Activated CD8-positive, alpha-beta memory T cell treated with anti-CD3 and anti-CD28 coated beads for 48 hours (primary cell): ENCODE measurements at regions not wholly inside any gene's neighbourhood (a gene's known extent, or its start where the extent isn't known, plus 50 kb on each side); places are given as distances from the start of the nearest gene placed in this dataset.

Experiments
- DNase-seq, 3 experiments: peaks; one replicate each; pipeline ENCODE4 v3.0.0-alpha.2; 2020; ENCODE audit warnings: low read depth in 2 of 3, low spot score in 2 of 3

DNA sequence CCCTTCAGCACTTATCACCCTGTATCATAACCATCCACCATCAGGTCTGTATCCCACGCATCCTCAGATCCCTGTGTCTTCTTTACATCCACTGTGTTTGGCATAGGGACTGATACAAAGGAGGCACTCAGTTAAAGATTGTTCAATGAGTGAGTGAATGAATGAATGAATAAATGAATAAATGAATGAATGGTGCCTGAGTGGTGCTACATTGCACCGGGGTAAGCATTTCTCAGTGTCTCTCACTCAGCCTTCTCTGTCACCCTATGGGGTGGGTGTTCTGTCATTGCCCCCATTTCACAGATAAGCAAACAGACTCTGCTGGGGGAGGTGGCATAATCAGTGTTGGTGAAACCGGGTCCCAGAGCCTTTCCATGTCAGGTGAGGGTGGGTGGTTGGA is 56.6 kb upstream of the ID3 start:
- DNase-seq: no peak

GRCh38 chr1:23615423-23615822 is 56.1 kb upstream of the ID3 start:
- DNase-seq: no peak

- DNase-seq: no peak
Measured at GRCh38 chr1:23614032-23614660, 54.8 kb upstream of the ID3 start.

DNA sequence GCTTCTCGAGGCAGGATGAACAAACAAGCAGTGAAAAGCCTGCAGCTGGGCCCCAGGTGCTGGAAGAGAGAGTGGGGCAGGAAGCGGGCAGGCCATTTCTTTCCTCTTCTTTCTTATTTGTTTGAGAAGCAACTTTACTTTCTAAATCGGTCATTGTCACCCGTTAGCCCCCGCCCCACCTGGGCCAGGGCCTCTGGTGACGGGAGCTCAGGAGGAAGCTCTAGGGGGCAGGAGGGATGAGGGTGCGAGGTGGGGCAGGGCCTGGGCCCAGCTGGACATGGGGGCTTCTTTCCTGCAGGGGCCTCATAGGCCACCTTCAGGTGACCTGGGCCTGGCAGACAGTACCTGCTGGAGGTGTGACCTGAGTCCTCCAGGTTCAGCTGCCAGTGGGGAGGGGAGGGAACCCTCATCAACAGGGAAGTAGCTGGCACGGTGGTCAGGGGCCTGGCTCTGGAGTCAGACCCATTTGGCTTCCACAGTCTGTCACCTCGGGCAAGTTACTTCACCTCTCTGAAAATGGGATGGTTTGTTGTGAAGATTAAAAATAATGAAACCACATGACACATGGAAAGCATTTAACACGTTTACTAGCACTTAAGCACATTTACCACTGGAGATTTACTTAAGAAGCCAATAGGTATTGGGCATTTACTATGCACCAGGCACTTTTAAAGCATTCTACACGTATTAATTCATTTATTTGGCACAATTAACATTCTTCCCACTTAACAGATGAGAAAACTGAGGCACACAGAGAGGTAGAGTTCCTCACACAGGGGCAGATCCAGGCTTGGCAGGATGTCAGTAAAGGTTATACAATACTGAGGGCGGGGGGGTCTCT is 54.1 kb upstream of the ID3 start:
- no peak for DNase-seq

DNA sequence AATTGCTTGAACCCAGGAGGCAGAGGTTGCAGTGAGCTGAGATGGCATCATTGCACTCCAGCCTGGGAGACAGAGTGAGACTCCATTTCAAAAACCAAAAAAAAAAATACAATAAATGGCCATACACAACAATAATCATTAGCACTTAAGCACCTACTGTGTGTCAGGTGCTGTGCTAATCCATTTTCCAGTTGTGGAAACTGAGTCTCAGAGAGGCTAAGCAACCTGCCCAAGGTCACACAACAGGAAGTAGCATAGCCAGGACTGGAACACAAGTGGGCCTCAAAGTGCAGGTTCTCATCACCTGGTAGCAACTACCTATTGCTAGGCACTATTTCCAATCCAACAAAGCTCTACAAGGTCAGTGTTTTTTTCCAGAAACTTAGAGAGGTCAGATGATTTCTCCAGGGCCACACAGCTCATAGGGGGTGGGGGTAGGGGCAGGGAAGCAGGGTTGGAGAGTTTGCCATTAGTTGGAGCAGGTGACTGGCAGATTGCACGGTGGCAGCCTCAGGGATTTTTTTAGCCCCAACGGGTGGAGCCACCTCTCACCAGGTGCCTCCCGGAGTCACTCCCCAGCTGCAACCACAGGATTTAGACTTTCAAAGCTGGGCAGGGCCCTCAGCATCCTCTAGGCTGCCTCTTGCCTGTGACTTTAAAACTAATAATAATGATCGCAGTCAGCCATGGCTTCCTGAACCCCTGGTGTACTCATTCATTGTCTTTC is 52.5 kb upstream of the ID3 start:
- DNase-seq: no peak

- no peak for DNase-seq
Measured at GRCh38 chr1:23610677-23611076, 51.4 kb upstream of the ID3 start.

GRCh38 chr1:23609971-23610370 is 50.7 kb upstream of the ID3 start:
- DNase-seq: no peak
